ENCODE measurements at regions not wholly inside any gene's neighbourhood (a gene's known extent, or its start where the extent isn't known, plus 50 kb on each side); places are given as distances from the start of the nearest gene placed in this dataset.
"Not testable (repeated sequence)": the region's sequence is repeated elsewhere in the genome, so short reads cannot be mapped to it uniquely, and the experiment has no call there.

GRCh38 chr6:93654548-93654947 lies 235.2 kb upstream of the EPHA7 start:
- no peak for DNase-seq (ENCODE audit: extremely low read depth, low read depth)
- TF ChIP-seq CTCF (IDR thresholded peaks at IDR 0.05; ENCODE audit: low read depth, low read length, missing control alignments) = no peak
- no peak overlapping the region for H3K4me3 ChIP-seq (replicated peaks; ENCODE audit: low read depth, low read length)

- no peak for DNase-seq (ENCODE audit: extremely low read depth, low read depth)
- H3K4me3 ChIP-seq (replicated peaks; ENCODE audit: low read depth, low read length) = no peak overlapping the region
- no peak for TF ChIP-seq CTCF (IDR thresholded peaks at IDR 0.05; ENCODE audit: low read depth, low read length, missing control alignments)
These were observed 225.3 kb upstream of the EPHA7 start for GRCh38 chr6:93644611-93645010.

GRCh38 chr6:93639126-93639525 lies 219.8 kb upstream of the EPHA7 start:
- no peak for DNase-seq (ENCODE audit: extremely low read depth, low read depth)
- no peak for TF ChIP-seq CTCF (IDR thresholded peaks at IDR 0.05; ENCODE audit: low read depth, low read length, missing control alignments)
- H3K4me3 ChIP-seq (replicated peaks; ENCODE audit: low read depth, low read length) = no peak overlapping the region

GRCh38 chr6:93636987-93637664 lies 217.8 kb upstream of the EPHA7 start:
- DNase-seq (ENCODE audit: extremely low read depth, low read depth); H3K4me3 ChIP-seq (replicated peaks; ENCODE audit: low read depth, low read length): not testable (repeated sequence)

- TF ChIP-seq CTCF (IDR thresholded peaks at IDR 0.05; ENCODE audit: low read depth, low read length, missing control alignments) = no peak
- no peak for DNase-seq (ENCODE audit: extremely low read depth, low read depth)
- H3K4me3 ChIP-seq (replicated peaks; ENCODE audit: low read depth, low read length) = no peak overlapping the region
These were observed 205.0 kb upstream of the EPHA7 start for GRCh38 chr6:93624408-93624807.

- no peak for DNase-seq (ENCODE audit: extremely low read depth, low read depth)
- TF ChIP-seq CTCF (IDR thresholded peaks at IDR 0.05; ENCODE audit: low read depth, low read length, missing control alignments) = no peak
- H3K4me3 ChIP-seq (replicated peaks; ENCODE audit: low read depth, low read length) = no peak overlapping the region
These were observed 202.1 kb upstream of the EPHA7 start for GRCh38 chr6:93621442-93621841.

GRCh38 chr6:93604951-93605350 lies 185.6 kb upstream of the EPHA7 start:
- TF ChIP-seq CTCF (IDR thresholded peaks at IDR 0.05; ENCODE audit: low read depth, low read length, missing control alignments) = no peak
- DNase-seq (ENCODE audit: extremely low read depth, low read depth) = no peak
- no peak overlapping the region for H3K4me3 ChIP-seq (replicated peaks; ENCODE audit: low read depth, low read length)
